ENCODE measurements at regions not wholly inside any gene's neighbourhood (a gene's known extent, or its start where the extent isn't known, plus 50 kb on each side); places are given as distances from the start of the nearest gene placed in this dataset.

DNA sequence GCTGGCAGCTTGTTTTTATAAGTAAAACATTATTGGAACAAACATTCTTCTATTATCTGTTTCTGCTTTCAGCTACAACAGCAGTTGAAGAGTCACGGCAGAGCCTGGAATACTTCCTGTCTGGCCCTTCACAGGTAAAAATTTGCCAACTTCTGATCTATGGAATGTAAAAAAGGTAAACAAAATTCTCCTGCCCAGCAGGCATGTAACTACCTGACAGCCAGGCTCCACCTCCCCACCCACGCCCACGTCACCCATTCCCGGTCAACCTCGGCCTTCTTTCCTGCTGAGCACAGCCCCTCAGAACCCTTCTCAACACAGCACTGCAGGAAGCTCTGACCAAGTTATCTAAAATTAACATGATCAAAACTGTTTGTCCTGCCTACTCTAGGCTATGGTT, 166.0 kb downstream of the DLL1 start:
- TF ChIP-seq, protein P1, sequence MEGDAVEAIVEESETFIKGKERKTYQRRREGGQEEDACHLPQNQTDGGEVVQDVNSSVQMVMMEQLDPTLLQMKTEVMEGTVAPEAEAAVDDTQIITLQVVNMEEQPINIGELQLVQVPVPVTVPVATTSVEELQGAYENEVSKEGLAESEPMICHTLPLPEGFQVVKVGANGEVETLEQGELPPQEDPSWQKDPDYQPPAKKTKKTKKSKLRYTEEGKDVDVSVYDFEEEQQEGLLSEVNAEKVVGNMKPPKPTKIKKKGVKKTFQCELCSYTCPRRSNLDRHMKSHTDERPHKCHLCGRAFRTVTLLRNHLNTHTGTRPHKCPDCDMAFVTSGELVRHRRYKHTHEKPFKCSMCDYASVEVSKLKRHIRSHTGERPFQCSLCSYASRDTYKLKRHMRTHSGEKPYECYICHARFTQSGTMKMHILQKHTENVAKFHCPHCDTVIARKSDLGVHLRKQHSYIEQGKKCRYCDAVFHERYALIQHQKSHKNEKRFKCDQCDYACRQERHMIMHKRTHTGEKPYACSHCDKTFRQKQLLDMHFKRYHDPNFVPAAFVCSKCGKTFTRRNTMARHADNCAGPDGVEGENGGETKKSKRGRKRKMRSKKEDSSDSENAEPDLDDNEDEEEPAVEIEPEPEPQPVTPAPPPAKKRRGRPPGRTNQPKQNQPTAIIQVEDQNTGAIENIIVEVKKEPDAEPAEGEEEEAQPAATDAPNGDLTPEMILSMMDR (IDR thresholded peaks at IDR 0.05), result no peak
- TF ChIP-seq SOX15 (CRISPR knock-in tag; IDR thresholded peaks at IDR 0.05), result no peak
- TF ChIP-seq FOXP1 (CRISPR knock-in tag; IDR thresholded peaks at IDR 0.05; ENCODE audit: borderline replicate concordance), result no peak
- no peak for TF ChIP-seq FOXK1 (CRISPR knock-in tag; IDR thresholded peaks at IDR 0.05)
- TF ChIP-seq, protein P2, sequence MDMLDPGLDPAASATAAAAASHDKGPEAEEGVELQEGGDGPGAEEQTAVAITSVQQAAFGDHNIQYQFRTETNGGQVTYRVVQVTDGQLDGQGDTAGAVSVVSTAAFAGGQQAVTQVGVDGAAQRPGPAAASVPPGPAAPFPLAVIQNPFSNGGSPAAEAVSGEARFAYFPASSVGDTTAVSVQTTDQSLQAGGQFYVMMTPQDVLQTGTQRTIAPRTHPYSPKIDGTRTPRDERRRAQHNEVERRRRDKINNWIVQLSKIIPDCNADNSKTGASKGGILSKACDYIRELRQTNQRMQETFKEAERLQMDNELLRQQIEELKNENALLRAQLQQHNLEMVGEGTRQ (CRISPR knock-in tag; IDR thresholded peaks at IDR 0.05), result no peak
- no peak for TF ChIP-seq CREB1 (CRISPR knock-in tag; IDR thresholded peaks at IDR 0.05)
- TF ChIP-seq, protein P3, sequence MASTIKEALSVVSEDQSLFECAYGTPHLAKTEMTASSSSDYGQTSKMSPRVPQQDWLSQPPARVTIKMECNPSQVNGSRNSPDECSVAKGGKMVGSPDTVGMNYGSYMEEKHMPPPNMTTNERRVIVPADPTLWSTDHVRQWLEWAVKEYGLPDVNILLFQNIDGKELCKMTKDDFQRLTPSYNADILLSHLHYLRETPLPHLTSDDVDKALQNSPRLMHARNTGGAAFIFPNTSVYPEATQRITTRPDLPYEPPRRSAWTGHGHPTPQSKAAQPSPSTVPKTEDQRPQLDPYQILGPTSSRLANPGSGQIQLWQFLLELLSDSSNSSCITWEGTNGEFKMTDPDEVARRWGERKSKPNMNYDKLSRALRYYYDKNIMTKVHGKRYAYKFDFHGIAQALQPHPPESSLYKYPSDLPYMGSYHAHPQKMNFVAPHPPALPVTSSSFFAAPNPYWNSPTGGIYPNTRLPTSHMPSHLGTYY (CRISPR knock-in tag; IDR thresholded peaks at IDR 0.05), result no peak
- TF ChIP-seq ZNF317 (CRISPR knock-in tag; IDR thresholded peaks at IDR 0.05; ENCODE audit: borderline replicate concordance, low read depth), result no peak
- TF ChIP-seq, protein P4, sequence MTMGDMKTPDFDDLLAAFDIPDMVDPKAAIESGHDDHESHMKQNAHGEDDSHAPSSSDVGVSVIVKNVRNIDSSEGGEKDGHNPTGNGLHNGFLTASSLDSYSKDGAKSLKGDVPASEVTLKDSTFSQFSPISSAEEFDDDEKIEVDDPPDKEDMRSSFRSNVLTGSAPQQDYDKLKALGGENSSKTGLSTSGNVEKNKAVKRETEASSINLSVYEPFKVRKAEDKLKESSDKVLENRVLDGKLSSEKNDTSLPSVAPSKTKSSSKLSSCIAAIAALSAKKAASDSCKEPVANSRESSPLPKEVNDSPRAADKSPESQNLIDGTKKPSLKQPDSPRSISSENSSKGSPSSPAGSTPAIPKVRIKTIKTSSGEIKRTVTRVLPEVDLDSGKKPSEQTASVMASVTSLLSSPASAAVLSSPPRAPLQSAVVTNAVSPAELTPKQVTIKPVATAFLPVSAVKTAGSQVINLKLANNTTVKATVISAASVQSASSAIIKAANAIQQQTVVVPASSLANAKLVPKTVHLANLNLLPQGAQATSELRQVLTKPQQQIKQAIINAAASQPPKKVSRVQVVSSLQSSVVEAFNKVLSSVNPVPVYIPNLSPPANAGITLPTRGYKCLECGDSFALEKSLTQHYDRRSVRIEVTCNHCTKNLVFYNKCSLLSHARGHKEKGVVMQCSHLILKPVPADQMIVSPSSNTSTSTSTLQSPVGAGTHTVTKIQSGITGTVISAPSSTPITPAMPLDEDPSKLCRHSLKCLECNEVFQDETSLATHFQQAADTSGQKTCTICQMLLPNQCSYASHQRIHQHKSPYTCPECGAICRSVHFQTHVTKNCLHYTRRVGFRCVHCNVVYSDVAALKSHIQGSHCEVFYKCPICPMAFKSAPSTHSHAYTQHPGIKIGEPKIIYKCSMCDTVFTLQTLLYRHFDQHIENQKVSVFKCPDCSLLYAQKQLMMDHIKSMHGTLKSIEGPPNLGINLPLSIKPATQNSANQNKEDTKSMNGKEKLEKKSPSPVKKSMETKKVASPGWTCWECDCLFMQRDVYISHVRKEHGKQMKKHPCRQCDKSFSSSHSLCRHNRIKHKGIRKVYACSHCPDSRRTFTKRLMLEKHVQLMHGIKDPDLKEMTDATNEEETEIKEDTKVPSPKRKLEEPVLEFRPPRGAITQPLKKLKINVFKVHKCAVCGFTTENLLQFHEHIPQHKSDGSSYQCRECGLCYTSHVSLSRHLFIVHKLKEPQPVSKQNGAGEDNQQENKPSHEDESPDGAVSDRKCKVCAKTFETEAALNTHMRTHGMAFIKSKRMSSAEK (CRISPR knock-in tag; IDR thresholded peaks at IDR 0.05; ENCODE audit: borderline replicate concordance), result no peak
- TF ChIP-seq, protein P5, sequence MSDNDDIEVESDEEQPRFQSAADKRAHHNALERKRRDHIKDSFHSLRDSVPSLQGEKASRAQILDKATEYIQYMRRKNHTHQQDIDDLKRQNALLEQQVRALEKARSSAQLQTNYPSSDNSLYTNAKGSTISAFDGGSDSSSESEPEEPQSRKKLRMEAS (CRISPR knock-in tag; IDR thresholded peaks at IDR 0.05), result no peak
- TF ChIP-seq ZNF121 (CRISPR knock-in tag; IDR thresholded peaks at IDR 0.05), result no peak
- no peak for TF ChIP-seq NR3C1 (CRISPR knock-in tag; conservative IDR thresholded peaks at IDR 0.05; ENCODE audit: low read depth)
- TF ChIP-seq, protein P6, sequence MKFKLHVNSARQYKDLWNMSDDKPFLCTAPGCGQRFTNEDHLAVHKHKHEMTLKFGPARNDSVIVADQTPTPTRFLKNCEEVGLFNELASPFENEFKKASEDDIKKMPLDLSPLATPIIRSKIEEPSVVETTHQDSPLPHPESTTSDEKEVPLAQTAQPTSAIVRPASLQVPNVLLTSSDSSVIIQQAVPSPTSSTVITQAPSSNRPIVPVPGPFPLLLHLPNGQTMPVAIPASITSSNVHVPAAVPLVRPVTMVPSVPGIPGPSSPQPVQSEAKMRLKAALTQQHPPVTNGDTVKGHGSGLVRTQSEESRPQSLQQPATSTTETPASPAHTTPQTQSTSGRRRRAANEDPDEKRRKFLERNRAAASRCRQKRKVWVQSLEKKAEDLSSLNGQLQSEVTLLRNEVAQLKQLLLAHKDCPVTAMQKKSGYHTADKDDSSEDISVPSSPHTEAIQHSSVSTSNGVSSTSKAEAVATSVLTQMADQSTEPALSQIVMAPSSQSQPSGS (CRISPR knock-in tag; IDR thresholded peaks at IDR 0.05; ENCODE audit: borderline replicate concordance, low read depth), result no peak
- TF ChIP-seq, protein P7, sequence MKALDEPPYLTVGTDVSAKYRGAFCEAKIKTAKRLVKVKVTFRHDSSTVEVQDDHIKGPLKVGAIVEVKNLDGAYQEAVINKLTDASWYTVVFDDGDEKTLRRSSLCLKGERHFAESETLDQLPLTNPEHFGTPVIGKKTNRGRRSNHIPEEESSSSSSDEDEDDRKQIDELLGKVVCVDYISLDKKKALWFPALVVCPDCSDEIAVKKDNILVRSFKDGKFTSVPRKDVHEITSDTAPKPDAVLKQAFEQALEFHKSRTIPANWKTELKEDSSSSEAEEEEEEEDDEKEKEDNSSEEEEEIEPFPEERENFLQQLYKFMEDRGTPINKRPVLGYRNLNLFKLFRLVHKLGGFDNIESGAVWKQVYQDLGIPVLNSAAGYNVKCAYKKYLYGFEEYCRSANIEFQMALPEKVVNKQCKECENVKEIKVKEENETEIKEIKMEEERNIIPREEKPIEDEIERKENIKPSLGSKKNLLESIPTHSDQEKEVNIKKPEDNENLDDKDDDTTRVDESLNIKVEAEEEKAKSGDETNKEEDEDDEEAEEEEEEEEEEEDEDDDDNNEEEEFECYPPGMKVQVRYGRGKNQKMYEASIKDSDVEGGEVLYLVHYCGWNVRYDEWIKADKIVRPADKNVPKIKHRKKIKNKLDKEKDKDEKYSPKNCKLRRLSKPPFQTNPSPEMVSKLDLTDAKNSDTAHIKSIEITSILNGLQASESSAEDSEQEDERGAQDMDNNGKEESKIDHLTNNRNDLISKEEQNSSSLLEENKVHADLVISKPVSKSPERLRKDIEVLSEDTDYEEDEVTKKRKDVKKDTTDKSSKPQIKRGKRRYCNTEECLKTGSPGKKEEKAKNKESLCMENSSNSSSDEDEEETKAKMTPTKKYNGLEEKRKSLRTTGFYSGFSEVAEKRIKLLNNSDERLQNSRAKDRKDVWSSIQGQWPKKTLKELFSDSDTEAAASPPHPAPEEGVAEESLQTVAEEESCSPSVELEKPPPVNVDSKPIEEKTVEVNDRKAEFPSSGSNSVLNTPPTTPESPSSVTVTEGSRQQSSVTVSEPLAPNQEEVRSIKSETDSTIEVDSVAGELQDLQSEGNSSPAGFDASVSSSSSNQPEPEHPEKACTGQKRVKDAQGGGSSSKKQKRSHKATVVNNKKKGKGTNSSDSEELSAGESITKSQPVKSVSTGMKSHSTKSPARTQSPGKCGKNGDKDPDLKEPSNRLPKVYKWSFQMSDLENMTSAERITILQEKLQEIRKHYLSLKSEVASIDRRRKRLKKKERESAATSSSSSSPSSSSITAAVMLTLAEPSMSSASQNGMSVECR (CRISPR knock-in tag; IDR thresholded peaks at IDR 0.05; ENCODE audit: borderline replicate concordance), result no peak

Data from WTC11 (cell line).